GM12891 (cell line): ENCODE measurements at regions not wholly inside any gene's neighbourhood (a gene's known extent, or its start where the extent isn't known, plus 50 kb on each side); places are given as distances from the start of the nearest gene placed in this dataset.

Source experiments
- DNase-seq: peaks from one replicate; pipeline ENCODE4 v3.0.0; 2011; ENCODE audit warnings: low spot score; ENCODE audit not compliant: insufficient read length
- FAIRE-seq: peaks from 2 replicates; lab custom pipeline; 2011; peaks lifted over from hg19 to GRCh38; lab: Jason Lieb, UNC
- PAX5 ChIP-seq: IDR thresholded peaks from 2 replicates; pipeline ENCODE4 v1.6.1; 2011; ENCODE audit warnings: low read length, moderate library complexity, mild to moderate bottlenecking; ENCODE audit not compliant: insufficient read depth, severe bottlenecking
- POLR2A ChIP-seq: IDR thresholded peaks from 2 replicates; pipeline ENCODE4 v1.6.1; 2011; ENCODE audit warnings: low read depth, low read length, control low read depth
- POLR2AphosphoS5 ChIP-seq: IDR thresholded peaks from 2 replicates; pipeline ENCODE4 v1.6.1; 2011; ENCODE audit warnings: low read depth, low read length, control low read depth
- POU2F2 ChIP-seq: IDR thresholded peaks from 2 replicates; pipeline ENCODE4 v1.6.1; 2011; ENCODE audit warnings: low read depth, mild to moderate bottlenecking, control low read depth, low read length, moderate library complexity
- SPI1 ChIP-seq: IDR thresholded peaks from 2 replicates; pipeline ENCODE4 v1.6.1; 2011; ENCODE audit warnings: low read depth, low read length, control low read depth
- TAF1 ChIP-seq: IDR thresholded peaks from 2 replicates; pipeline ENCODE4 v1.6.1; 2011; ENCODE audit warnings: low read depth, low read length, control low read depth

- TF ChIP-seq TAF1 (no peak), SPI1 (no peak), PAX5 (no peak), POLR2A (no peak), POLR2AphosphoS5 (no peak), POU2F2 (no peak)
- DNase-seq (no peak), FAIRE-seq (no peak)
These were observed 102.2 kb downstream of the LLPH start for GRCh38 chr12:66028390-66028789.

GRCh38 chr12:66025477-66025876, 105.1 kb downstream of the LLPH start:
- TF ChIP-seq POLR2A (no peak), POLR2AphosphoS5 (no peak), SPI1 (no peak), TAF1 (no peak), POU2F2 (no peak), PAX5 (no peak)
- no peak for FAIRE-seq
- DNase-seq = no peak

GRCh38 chr12:66024949-66025348, 105.6 kb downstream of the LLPH start:
- DNase-seq = no peak
- TF ChIP-seq SPI1 = no peak
- TF ChIP-seq POLR2AphosphoS5 = no peak
- TF ChIP-seq POU2F2 = no peak
- no peak for TF ChIP-seq PAX5
- no peak for TF ChIP-seq POLR2A
- no peak for TF ChIP-seq TAF1
- no peak for FAIRE-seq

GRCh38 chr12:66020481-66020880, 110.1 kb downstream of the LLPH start:
- no peak for TF ChIP-seq POLR2AphosphoS5
- no peak for TF ChIP-seq POU2F2
- TF ChIP-seq TAF1 = no peak
- no peak for TF ChIP-seq SPI1
- TF ChIP-seq PAX5 = no peak
- TF ChIP-seq POLR2A = no peak
- FAIRE-seq = no peak
- DNase-seq = no peak

- FAIRE-seq (no peak), DNase-seq (no peak)
- TF ChIP-seq SPI1 (no peak), POLR2A (no peak), PAX5 (no peak), POU2F2 (no peak), POLR2AphosphoS5 (no peak), TAF1 (no peak)
These were observed 112.8 kb downstream of the LLPH start for GRCh38 chr12:66017736-66018135.
